SK-N-MC (cell line): ENCODE measurements at regions not wholly inside any gene's neighbourhood (a gene's known extent, or its start where the extent isn't known, plus 50 kb on each side); places are given as distances from the start of the nearest gene placed in this dataset.

Source experiments
- DNase-seq: peaks from one replicate; pipeline ENCODE4 v3.0.0-alpha.2; 2011; ENCODE audit warnings: low read depth, low spot score
- H3K27ac ChIP-seq: fragments of 200-600 bp; sonication (generic); 2 replicates; pipeline ENCODE4 v1.5.1; 2016; ENCODE audit warnings: mixed run types
- H3K36me3 ChIP-seq: fragments of 200-600 bp; sonication (generic); 2 replicates; pipeline ENCODE4 v1.6.1; 2017; ENCODE audit warnings: antibody characterized with exemption, low read length, mixed read lengths; ENCODE audit not compliant: insufficient read depth
- H3K4me3 ChIP-seq: fragments of 200-600 bp; sonication (generic); 2 replicates; pipeline ENCODE4 v1.5.1; 2016
- H3K9ac ChIP-seq: fragments of 200-600 bp; sonication (generic); 2 replicates; pipeline ENCODE4 v1.8.0; 2017; ENCODE audit warnings: mixed run types, mixed read lengths; ENCODE audit not compliant: insufficient read length
- H3K9me3 ChIP-seq: fragments of 200-600 bp; sonication (generic); 2 replicates; pipeline ENCODE4 v1.6.1; 2017; ENCODE audit warnings: low read depth, mild to moderate bottlenecking, antibody characterized with exemption, low read length, moderate library complexity, mixed read lengths
- EZH2 ChIP-seq: fragments of 200-600 bp; sonication (generic); IDR thresholded peaks from one replicate; pipeline ENCODE4 v1.6.1; 2017; ENCODE audit warnings: antibody characterized with exemption
- FOXP2 ChIP-seq: optimal IDR thresholded peaks from 2 replicates; pipeline ENCODE3; 2011; ENCODE audit warnings: mild to moderate bottlenecking, moderate library complexity; ENCODE audit not compliant: insufficient read depth; ENCODE audit errors: extremely low read length, control extremely low read depth
- POLR2AphosphoS5 ChIP-seq: IDR thresholded peaks from 2 replicates; pipeline ENCODE4 v1.6.1; 2012; ENCODE audit warnings: mild to moderate bottlenecking, low read depth, low read length, borderline replicate concordance

- H3K36me3 ChIP-seq: no peaks in the 10 kb centered on the region
- H3K27ac ChIP-seq: no peak overlapping the region
- TF ChIP-seq POLR2AphosphoS5 (no peak), EZH2 (no peak), FOXP2 (no peak)
- no peak overlapping the region for H3K4me3 ChIP-seq
- DNase-seq: no peak
- H3K9me3 ChIP-seq: no peaks in the 10 kb centered on the region
- no peak overlapping the region for H3K9ac ChIP-seq
Observed at GRCh38 chr15:69661446-69661845, 208.8 kb downstream of the RPLP1 start.

- no peaks in the 10 kb centered on the region for H3K36me3 ChIP-seq
- no peak overlapping the region for H3K9ac ChIP-seq
- H3K9me3 ChIP-seq: no peaks in the 10 kb centered on the region
- H3K4me3 ChIP-seq: no peak overlapping the region
- no peak overlapping the region for H3K27ac ChIP-seq
- DNase-seq: no peak
- TF ChIP-seq FOXP2 (no peak), POLR2AphosphoS5 (no peak), EZH2 (no peak)
Observed at GRCh38 chr15:69661871-69662644, 209.4 kb downstream of the RPLP1 start.

GRCh38 chr15:69662645-69663000 is 210.0 kb downstream of the RPLP1 start:
- H3K4me3 ChIP-seq: no peak overlapping the region
- TF ChIP-seq POLR2AphosphoS5 (no peak), EZH2 (no peak), FOXP2 (no peak)
- H3K9me3 ChIP-seq: no peaks in the 10 kb centered on the region
- H3K9ac ChIP-seq: no peak overlapping the region
- H3K27ac ChIP-seq: no peak overlapping the region
- no peaks in the 10 kb centered on the region for H3K36me3 ChIP-seq
- DNase-seq: no peak

DNA sequence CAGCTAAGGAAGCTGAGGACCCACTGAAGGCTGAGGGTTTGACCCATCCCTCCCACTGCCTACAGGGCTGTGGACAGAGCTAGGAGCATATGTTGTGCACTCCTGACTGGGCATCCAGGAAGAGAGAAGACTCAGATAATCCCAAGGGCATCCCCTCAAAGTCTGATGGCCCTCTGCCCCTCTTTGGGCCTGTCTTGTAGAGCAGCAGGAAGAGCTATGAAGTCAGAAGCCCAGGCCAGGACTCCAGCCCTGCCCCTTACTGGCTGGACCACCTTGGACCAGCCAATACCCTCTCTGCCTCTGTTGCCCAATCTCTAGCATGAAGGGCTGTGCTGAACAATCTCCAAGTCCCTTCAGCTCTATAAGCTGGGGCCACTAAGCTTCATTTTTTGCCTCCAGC is 210.8 kb downstream of the RPLP1 start:
- Histone ChIP-seq H3K4me3 (no peak overlapping the region), H3K36me3 (no peaks in the 10 kb centered on the region), H3K27ac (no peak overlapping the region), H3K9ac (no peak overlapping the region), H3K9me3 (no peaks in the 10 kb centered on the region)
- TF ChIP-seq POLR2AphosphoS5 (no peak), FOXP2 (no peak), EZH2 (no peak)
- DNase-seq: no peak

DNA sequence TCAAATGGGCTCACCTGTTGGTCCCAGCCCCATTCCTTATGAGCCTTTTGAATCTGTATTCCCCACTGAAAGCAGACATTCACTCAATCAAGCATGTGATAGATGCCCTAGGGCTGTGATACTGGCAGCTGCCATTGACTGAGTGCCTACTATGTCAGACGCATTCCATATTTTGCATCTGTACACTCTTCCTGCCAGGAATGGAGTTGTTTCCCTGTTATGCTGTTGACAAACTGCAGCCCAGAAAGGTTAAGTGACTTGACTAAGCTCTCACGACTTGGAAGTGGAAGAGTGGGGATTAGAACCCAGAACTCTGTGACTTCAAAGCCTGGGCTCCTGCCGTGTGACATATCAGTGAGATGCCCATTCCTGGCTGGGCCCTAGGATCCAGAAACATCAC is 211.4 kb downstream of the RPLP1 start:
- Histone ChIP-seq H3K9me3 (no peaks in the 10 kb centered on the region), H3K4me3 (no peak overlapping the region), H3K36me3 (no peaks in the 10 kb centered on the region), H3K27ac (no peak overlapping the region), H3K9ac (no peak overlapping the region)
- TF ChIP-seq EZH2: no peak
- no peak for TF ChIP-seq FOXP2
- TF ChIP-seq POLR2AphosphoS5: no peak
- no peak for DNase-seq

DNA sequence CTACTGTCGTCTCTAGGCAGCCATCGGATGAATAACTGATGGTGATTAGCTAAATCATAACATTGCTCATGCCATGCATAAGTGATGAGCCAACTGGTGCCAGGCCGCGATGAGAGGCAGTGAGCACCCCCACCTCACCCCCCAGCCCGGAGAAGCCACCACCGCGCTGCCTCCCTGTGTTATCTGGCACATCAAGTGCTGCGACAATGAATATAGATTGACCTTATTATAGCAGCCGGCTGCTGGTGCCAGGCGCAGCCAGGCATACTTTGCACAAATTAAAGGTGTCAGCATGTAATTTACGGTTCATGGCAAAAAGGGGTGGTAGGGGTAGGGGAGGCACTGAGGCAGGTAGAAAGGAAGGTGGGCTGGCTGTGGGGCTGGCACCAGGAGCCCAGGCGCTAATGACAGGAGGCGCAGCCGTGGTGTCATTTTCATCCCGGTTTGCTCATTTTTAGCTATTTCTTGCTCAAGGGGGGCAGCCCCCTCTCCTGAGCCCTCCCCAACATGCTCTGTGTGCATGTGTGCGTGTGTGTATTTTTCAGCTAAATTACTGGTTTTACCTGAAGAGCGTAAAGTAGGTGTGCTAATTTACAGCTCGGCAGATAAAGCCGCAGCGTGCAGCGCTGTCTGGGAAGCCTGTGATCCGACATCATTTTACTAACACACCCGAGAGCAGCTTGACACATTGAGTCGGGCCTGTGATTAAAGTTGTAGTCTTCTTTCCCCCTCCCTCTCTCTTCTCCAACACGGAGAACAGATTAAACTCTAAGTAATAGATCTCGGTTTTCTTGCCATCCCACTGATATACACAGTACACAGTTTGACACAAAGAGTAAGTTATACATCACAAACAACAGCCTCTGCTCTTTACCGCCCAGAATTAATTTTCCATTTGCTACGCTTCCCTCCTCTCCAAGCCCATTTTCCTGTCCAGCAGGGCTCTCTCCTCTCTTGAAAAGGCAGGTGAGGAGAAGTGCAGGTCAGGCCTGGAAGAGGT is 212.3 kb downstream of the RPLP1 start:
- Histone ChIP-seq H3K27ac (no peak overlapping the region), H3K9ac (no peak overlapping the region), H3K4me3 (no peak overlapping the region), H3K36me3 (no peaks in the 10 kb centered on the region), H3K9me3 (no peaks in the 10 kb centered on the region)
- no peak for TF ChIP-seq EZH2
- no peak for TF ChIP-seq POLR2AphosphoS5
- no peak for TF ChIP-seq FOXP2
- no peak for DNase-seq

DNA sequence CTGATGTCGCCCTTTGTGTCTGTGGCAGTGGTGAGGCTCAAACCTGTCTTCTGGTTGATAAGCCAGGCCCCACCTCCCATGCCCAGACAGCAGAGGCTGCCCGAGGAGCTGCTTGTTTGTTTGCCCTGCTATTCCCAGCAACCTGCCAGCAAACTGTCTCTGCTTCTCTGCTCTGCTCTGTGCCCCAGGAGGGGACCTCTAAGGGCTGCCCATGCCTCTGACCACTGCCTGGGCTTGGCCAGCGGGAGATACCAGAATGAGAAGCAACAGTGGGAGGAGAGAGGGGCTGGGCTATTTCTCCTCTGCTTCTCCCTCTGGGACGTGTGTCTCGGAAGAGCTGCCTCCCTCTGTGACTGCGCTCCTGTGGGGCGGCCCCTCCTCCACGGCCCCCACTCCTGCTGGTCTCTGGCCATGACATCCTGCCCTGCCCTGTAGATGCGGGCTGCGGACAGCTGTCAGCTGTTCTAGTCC is 213.1 kb downstream of the RPLP1 start:
- DNase-seq: no peak
- H3K9me3 ChIP-seq: no peaks in the 10 kb centered on the region
- no peak overlapping the region for H3K27ac ChIP-seq
- no peak overlapping the region for H3K4me3 ChIP-seq
- no peaks in the 10 kb centered on the region for H3K36me3 ChIP-seq
- TF ChIP-seq POLR2AphosphoS5: no peak
- no peak for TF ChIP-seq EZH2
- TF ChIP-seq FOXP2: no peak
- no peak overlapping the region for H3K9ac ChIP-seq

GRCh38 chr15:69666441-69666882 is 213.8 kb downstream of the RPLP1 start:
- H3K27ac ChIP-seq: no peak overlapping the region
- H3K9ac ChIP-seq: no peak overlapping the region
- no peak for DNase-seq

More at GRCh38 chr15:69666441-69666882, 213.8 kb downstream of the RPLP1 start:
- no peaks in the 10 kb centered on the region for H3K36me3 ChIP-seq
- no peaks in the 10 kb centered on the region for H3K9me3 ChIP-seq
- TF ChIP-seq FOXP2 (no peak), POLR2AphosphoS5 (no peak), EZH2 (no peak)
- H3K4me3 ChIP-seq: no peak overlapping the region
